ENCODE measurements at regions not wholly inside any gene's neighbourhood (a gene's known extent, or its start where the extent isn't known, plus 50 kb on each side); places are given as distances from the start of the nearest gene placed in this dataset.

- TF ChIP-seq CTCF (IDR thresholded peaks at IDR 0.05; ENCODE audit: control extremely low read depth in 1 of 3, insufficient read depth in 1 of 3, low read depth in 1 of 3, low read length in 3 of 3), result no peak
- no peak for TF ChIP-seq HDAC6 (IDR thresholded peaks at IDR 0.05; ENCODE audit: low read depth, low read length)
- no peak for TF ChIP-seq CREB1 (IDR thresholded peaks at IDR 0.05)
Measured at GRCh38 chr3:18512007-18512406, 86.9 kb upstream of the SATB1 start (continued).

Measured in H1 (cell line).